Central memory CD8-positive, alpha-beta T cell (primary cell): ENCODE measurements at regions not wholly inside any gene's neighbourhood (a gene's known extent, or its start where the extent isn't known, plus 50 kb on each side); places are given as distances from the start of the nearest gene placed in this dataset.

Experiments used
- ATAC-seq: fragments of 150-1000 bp; cut with Tn5 transposase; replicated peaks from 2 replicates; pipeline ENCODE4 v1.10.0; 2022; ENCODE audit warnings: mild to moderate bottlenecking, moderate FRiP score, moderate number of reproducible peaks; ENCODE audit not compliant: poor library complexity, severe bottlenecking; ENCODE audit errors: extremely low read depth
- DNase-seq, 2 donors: peaks; one replicate each; pipeline ENCODE4 v3.0.0; 2021; ENCODE audit warnings: low spot score in 2 of 2
- H3K27ac Mint-ChIP-seq: one replicate; pipeline ENCODE4 v1.8.0; 2022; ENCODE audit warnings: low read depth, mild to moderate bottlenecking, moderate library complexity, mixed read lengths
- H3K27me3 Mint-ChIP-seq: one replicate; pipeline ENCODE4 v1.8.0; 2022; ENCODE audit warnings: mixed read lengths
- H3K36me3 Mint-ChIP-seq: one replicate; pipeline ENCODE4 v1.8.0; 2022; ENCODE audit warnings: mild to moderate bottlenecking, moderate library complexity, mixed read lengths; ENCODE audit not compliant: insufficient read depth
- H3K4me1 Mint-ChIP-seq: one replicate; pipeline ENCODE4 v1.8.0; 2022; ENCODE audit warnings: mixed read lengths
- H3K4me3 Mint-ChIP-seq: one replicate; pipeline ENCODE4 v1.8.0; 2022; ENCODE audit warnings: mild to moderate bottlenecking, moderate library complexity, mixed read lengths
- H3K9me3 Mint-ChIP-seq: one replicate; pipeline ENCODE4 v1.8.0; 2022; ENCODE audit warnings: mixed read lengths

DNA sequence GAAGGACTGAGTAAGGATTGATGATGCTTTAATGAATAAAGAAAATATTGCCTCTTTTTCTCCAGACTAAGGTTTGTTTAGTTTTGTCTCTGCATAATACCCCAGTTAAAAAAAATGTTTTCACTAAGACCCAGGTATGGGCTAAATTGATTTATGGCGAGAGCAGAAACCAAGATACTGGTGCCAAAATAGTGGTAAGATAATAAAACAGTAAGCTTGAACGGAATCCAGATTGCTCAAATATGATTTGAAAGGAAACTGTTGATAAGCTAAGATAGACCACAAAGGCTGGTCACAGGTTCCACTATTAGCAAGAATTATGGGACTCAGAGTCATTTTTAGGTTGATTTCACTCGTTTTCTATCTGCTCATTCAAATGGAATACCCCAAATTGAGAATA lies 831.2 kb downstream of the EPHA7 start:
- ATAC-seq (no peak), DNase-seq (no peak)
- Mint-ChIP-seq H3K9me3 (peaks cover 4% of the 10 kb centered on the region), H3K36me3 (no peaks in the 10 kb centered on the region), H3K4me3 (no peak overlapping the region), H3K4me1 (no peaks in the 10 kb centered on the region), H3K27ac (no peak overlapping the region), H3K27me3 (no peaks in the 10 kb centered on the region)

DNA sequence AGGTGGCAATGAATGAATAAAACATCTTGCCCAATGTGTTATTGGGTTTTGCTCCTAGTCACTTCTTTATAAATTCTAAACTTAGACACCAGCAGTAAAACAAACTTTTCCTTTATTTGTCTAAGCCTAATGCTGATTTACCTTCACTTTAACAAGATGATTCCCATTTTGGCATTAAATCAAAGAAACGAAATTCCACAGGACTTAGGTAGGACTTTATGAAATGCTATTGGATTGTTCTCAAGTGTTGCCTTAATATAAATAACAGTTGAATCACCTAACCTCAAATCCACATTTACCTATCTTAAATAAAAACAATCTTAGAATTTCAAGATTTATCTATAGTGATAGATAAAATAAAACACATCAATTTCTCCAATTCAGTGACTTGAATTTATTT lies 831.8 kb downstream of the EPHA7 start:
- H3K4me1 Mint-ChIP-seq, result no peaks in the 10 kb centered on the region
- peaks cover 4% of the 10 kb centered on the region for H3K9me3 Mint-ChIP-seq
- H3K27me3 Mint-ChIP-seq, result no peaks in the 10 kb centered on the region
- H3K27ac Mint-ChIP-seq, result no peak overlapping the region
- H3K4me3 Mint-ChIP-seq, result no peak overlapping the region
- no peak for DNase-seq
- ATAC-seq, result no peak
- H3K36me3 Mint-ChIP-seq, result no peaks in the 10 kb centered on the region

DNA sequence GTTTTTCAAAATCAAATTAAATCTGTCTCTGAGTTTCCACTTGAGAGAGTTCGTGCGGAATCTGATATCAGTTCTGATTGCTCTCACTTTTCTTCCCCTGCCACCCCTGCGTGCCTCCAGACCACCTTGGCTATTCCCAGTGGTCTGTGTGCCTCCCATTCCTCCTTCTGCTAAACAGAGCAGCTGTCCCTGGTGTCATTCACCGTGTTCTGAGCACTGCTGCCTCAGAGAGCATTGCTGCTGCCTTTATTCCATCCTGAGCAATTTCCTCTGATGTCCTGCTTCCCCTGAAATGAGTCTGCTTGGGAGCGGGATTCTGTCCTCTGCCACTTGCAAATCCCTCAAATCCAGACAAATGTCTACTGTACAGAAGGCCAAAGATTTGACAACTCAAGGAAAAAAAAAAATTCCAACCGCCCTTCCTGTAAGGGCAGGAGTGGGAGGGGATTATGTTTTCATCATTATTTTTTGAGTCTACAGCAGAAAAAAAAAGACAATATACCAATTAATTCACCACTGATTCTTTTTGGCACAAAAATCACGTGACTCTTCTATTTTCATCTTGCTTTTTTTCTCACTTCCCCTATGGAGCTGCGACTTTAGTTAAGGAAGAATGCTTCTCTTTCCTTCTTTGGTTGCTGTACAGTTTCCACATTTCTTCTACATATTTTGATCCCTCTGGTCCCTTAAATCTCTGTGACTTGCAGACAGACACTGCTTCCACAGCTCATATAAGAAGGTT lies 833.0 kb downstream of the EPHA7 start:
- Mint-ChIP-seq H3K4me1 (no peaks in the 10 kb centered on the region), H3K36me3 (no peaks in the 10 kb centered on the region), H3K9me3 (peaks cover 11% of the 10 kb centered on the region), H3K27me3 (no peaks in the 10 kb centered on the region), H3K27ac (no peak overlapping the region), H3K4me3 (no peak overlapping the region)
- no peak for DNase-seq
- no peak for ATAC-seq

DNA sequence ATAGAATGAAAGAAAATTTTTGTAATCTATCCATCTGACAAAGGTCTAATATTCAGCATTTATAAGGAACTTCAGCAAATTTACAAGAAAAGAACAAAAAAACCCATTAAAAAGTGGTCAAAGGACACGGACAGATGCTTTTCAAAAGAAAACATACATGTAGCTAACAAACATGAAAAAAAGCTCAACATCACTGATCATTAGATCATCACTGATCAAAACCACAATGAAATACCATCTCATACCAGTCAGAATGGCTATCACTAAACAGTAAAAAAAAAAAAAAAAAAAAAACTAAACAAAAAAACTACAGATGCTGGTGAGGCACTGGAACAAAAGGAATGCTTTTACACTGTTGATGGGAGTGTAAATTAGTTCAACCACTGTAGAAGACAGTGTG lies 837.1 kb downstream of the EPHA7 start:
- Mint-ChIP-seq H3K4me3 (no peak overlapping the region), H3K9me3 (peaks cover 37% of the 10 kb centered on the region), H3K27me3 (no peaks in the 10 kb centered on the region), H3K27ac (no peak overlapping the region), H3K36me3 (no peaks in the 10 kb centered on the region), H3K4me1 (no peaks in the 10 kb centered on the region)
- DNase-seq, result no peak
- no peak for ATAC-seq

DNA sequence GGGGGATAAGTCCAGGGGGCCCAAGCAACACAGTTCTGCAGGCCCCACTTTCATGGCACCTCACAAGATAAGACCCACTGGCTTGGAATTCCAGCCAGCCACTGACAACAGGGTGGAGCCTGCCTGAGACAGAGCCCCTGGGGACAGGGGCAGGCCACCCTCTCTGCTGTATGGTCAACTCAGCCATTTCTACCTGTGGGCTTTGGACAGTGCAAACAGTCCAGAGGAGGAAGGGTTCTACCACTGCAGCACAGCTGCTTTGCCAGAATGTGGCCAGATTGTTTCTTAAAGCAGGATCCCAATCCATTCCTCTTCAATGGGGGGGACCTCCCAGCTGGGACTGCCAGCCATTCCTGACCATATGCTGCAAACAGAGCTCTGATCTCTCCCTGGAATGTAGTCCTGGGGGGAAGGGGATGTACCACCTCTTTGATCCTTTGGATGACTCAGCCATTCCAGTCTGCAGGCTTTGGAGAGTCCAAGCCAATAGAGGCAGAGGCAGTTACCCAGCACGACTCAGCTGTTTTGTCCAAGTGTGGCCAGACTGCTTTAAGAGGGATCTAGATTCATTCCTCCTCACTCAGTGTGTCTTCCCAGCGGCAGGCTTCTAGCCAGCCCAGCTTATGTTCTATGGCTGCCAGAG lies 842.2 kb downstream of the EPHA7 start:
- no peaks in the 10 kb centered on the region for H3K4me1 Mint-ChIP-seq
- DNase-seq (no peak), ATAC-seq (no peak)
- no peaks in the 10 kb centered on the region for H3K36me3 Mint-ChIP-seq
- no peak overlapping the region for H3K4me3 Mint-ChIP-seq
- no peaks in the 10 kb centered on the region for H3K27me3 Mint-ChIP-seq
- no peak overlapping the region for H3K27ac Mint-ChIP-seq
- H3K9me3 Mint-ChIP-seq, result peaks cover 33% of the 10 kb centered on the region

DNA sequence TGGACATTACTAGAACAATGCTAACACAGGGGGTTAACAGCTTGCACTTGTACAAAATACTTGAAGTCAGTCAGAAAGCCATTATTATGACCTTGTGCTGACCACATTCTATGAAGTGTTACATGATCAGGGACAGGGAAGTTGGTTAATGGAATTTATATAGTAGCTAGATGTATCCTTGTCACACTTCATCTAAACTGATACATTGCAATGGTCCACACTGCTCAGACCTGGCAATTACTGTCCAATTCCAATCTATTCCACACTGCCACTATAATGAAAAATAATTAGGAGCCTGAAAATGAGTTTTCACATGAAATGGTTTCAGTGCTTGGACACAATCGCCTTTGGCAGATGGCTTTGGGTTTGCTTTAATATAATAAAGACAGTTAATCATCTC lies 850.8 kb downstream of the EPHA7 start:
- Mint-ChIP-seq H3K4me1 (no peaks in the 10 kb centered on the region), H3K27ac (no peak overlapping the region), H3K9me3 (no peaks in the 10 kb centered on the region), H3K27me3 (no peaks in the 10 kb centered on the region), H3K36me3 (no peaks in the 10 kb centered on the region), H3K4me3 (no peak overlapping the region)
- DNase-seq, result no peak
- no peak for ATAC-seq

DNA sequence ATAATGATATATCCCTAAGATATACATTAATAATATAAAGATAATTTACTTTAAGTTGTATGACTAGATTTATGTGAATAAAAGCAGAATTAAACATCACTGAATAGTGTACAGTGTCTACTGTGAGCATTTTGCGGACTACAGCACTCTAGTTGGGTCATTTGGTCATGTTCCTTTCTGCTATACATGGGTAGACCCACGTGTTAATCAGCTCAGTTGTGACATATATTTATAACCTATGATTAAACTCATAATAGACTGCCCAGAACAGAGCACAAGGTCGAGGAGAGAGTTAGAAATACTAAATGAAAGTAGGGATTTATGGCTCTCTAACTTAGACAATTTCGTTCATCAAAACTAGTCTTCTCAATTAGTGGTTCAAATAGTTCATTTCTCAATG lies 852.7 kb downstream of the EPHA7 start:
- no peaks in the 10 kb centered on the region for H3K27me3 Mint-ChIP-seq
- H3K9me3 Mint-ChIP-seq, result no peaks in the 10 kb centered on the region
- H3K4me3 Mint-ChIP-seq, result no peak overlapping the region
- H3K36me3 Mint-ChIP-seq, result no peaks in the 10 kb centered on the region
- no peak for ATAC-seq
- H3K27ac Mint-ChIP-seq, result no peak overlapping the region
- DNase-seq, result no peak
- no peaks in the 10 kb centered on the region for H3K4me1 Mint-ChIP-seq

GRCh38 chr6:92564376-92564775 lies 855.0 kb downstream of the EPHA7 start:
- H3K4me3 Mint-ChIP-seq, result no peak overlapping the region
- DNase-seq, result no peak
- H3K4me1 Mint-ChIP-seq, result no peaks in the 10 kb centered on the region
- H3K36me3 Mint-ChIP-seq, result no peaks in the 10 kb centered on the region
- no peak overlapping the region for H3K27ac Mint-ChIP-seq
- no peaks in the 10 kb centered on the region for H3K9me3 Mint-ChIP-seq
- no peaks in the 10 kb centered on the region for H3K27me3 Mint-ChIP-seq
- ATAC-seq, result no peak

- H3K9me3 Mint-ChIP-seq, result no peaks in the 10 kb centered on the region
- H3K27me3 Mint-ChIP-seq, result no peaks in the 10 kb centered on the region
- ATAC-seq (no peak), DNase-seq (no peak)
- no peaks in the 10 kb centered on the region for H3K36me3 Mint-ChIP-seq
- H3K4me1 Mint-ChIP-seq, result no peaks in the 10 kb centered on the region
- H3K27ac Mint-ChIP-seq, result no peak overlapping the region
- no peak overlapping the region for H3K4me3 Mint-ChIP-seq
Observed at GRCh38 chr6:92559611-92560010, 859.7 kb downstream of the EPHA7 start.

DNA sequence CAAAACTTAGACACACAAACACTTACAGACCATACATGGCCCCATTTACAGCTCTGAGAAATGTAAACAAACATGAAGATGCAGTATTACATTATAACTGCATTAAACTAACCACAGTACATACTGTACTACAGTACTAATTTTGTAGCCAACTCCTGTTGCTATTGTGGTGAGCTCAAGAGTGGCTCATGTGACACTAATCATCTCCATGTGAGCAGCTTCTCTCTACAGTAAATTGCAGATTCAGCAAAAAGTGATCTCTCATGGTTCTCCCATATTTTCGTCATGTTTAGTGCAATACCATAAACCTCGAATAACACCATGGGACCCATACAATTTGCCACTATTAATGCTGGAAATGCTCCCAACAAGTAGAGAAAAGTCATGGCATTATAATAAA lies 860.4 kb downstream of the EPHA7 start:
- DNase-seq (no peak), ATAC-seq (no peak)
- H3K27me3 Mint-ChIP-seq, result no peaks in the 10 kb centered on the region
- no peak overlapping the region for H3K4me3 Mint-ChIP-seq
- H3K9me3 Mint-ChIP-seq, result no peaks in the 10 kb centered on the region
- H3K27ac Mint-ChIP-seq, result no peak overlapping the region
- no peaks in the 10 kb centered on the region for H3K36me3 Mint-ChIP-seq
- H3K4me1 Mint-ChIP-seq, result no peaks in the 10 kb centered on the region

GRCh38 chr6:92550501-92550900 lies 868.9 kb downstream of the EPHA7 start:
- Mint-ChIP-seq H3K36me3 (no peaks in the 10 kb centered on the region), H3K4me3 (no peak overlapping the region), H3K27ac (no peak overlapping the region), H3K4me1 (no peaks in the 10 kb centered on the region), H3K9me3 (peaks cover 11% of the 10 kb centered on the region), H3K27me3 (no peaks in the 10 kb centered on the region)
- ATAC-seq (no peak), DNase-seq (no peak)

DNA sequence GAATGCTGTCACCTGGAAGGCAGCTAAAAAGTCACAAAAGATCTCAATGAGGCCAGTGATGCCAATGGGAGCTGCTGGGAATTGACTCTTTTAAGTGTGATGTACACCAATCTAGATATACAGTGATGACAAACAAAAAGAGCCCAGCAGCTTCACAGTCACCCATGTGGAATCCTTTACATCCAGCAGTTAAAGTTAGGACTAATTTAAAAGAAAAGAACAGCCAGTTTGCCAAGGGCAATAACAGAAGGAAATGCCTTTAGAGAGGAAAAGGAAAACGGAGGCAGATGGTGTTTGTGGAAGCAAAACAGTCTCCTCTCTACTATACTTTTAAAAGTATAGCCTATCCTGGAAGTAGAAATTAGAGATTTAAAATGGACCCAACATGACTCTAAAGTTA lies 873.5 kb downstream of the EPHA7 start:
- Mint-ChIP-seq H3K4me3 (no peak overlapping the region), H3K4me1 (no peaks in the 10 kb centered on the region), H3K27me3 (no peaks in the 10 kb centered on the region), H3K9me3 (peaks cover 11% of the 10 kb centered on the region), H3K27ac (no peak overlapping the region), H3K36me3 (no peaks in the 10 kb centered on the region)
- no peak for DNase-seq
- no peak for ATAC-seq

DNA sequence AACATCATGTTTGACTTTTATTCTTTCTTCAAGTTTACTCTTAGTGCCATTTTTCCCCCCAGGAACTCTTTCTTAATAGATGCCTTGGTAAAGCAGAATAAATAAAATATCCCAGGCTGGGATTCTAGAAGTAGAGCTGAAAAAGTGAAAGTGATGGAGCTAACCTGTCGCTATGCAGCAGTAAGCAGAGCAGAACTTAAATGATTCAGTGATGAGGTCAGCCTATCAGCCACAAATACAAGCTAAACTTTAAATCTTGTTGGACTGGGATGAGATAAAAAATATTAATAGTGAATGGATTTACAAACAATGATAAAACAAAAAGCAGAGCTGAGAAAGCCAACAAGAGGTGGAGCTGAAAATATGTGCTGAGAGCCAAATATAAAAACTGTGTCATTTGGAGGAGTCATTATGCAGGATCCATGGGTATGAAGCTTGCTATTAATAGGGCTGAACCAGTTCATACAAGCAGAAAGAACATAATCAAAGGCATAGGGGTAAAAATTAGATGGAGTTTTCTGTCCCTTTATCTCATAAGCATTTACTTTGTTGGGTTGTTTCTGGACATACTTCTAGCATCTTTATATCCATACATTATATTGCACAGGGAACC lies 877.8 kb downstream of the EPHA7 start:
- H3K36me3 Mint-ChIP-seq, result no peaks in the 10 kb centered on the region
- ATAC-seq, result no peak
- peaks cover 6% of the 10 kb centered on the region for H3K9me3 Mint-ChIP-seq
- H3K27me3 Mint-ChIP-seq, result no peaks in the 10 kb centered on the region
- no peak overlapping the region for H3K27ac Mint-ChIP-seq
- H3K4me1 Mint-ChIP-seq, result no peaks in the 10 kb centered on the region
- DNase-seq, result no peak
- no peak overlapping the region for H3K4me3 Mint-ChIP-seq
